Mesenchymal stem cell (in vitro differentiated cells and primary cell): ENCODE measurements at regions not wholly inside any gene's neighbourhood (a gene's known extent, or its start where the extent isn't known, plus 50 kb on each side); places are given as distances from the start of the nearest gene placed in this dataset.
"Not testable (repeated sequence)": the region's sequence is repeated elsewhere in the genome, so short reads cannot be mapped to it uniquely, and the experiment has no call there.

ENCODE experiments used
- DNase-seq: peaks from one replicate; pipeline ENCODE4 v3.0.0-alpha.2; 2013
- H2AFZ ChIP-seq: one replicate; pipeline ENCODE4 v1.6.1; 2013; ENCODE audit warnings: low read depth, mild to moderate bottlenecking, control low read depth, inconsistent platforms, low read length, moderate library complexity
- H2AK5ac ChIP-seq: 2 replicates; pipeline ENCODE4 v1.6.1; 2013; ENCODE audit warnings: low read length, moderate library complexity, mild to moderate bottlenecking, inconsistent platforms; ENCODE audit not compliant: severe bottlenecking
- H2BK120ac ChIP-seq: one replicate; pipeline ENCODE4 v1.6.1; 2013; ENCODE audit warnings: low read depth, mild to moderate bottlenecking, inconsistent platforms, low read length, moderate library complexity
- H2BK12ac ChIP-seq, 2 experiments: one replicate each; pipeline ENCODE4 v1.6.1; 2013; ENCODE audit warnings: inconsistent platforms in 2 of 2, low read length in 2 of 2, mild to moderate bottlenecking in 2 of 2, moderate library complexity in 2 of 2, control low read depth in 1 of 2
- H2BK15ac ChIP-seq: one replicate; pipeline ENCODE4 v1.6.1; 2013; ENCODE audit warnings: mild to moderate bottlenecking, low read depth, inconsistent platforms; ENCODE audit not compliant: poor library complexity, severe bottlenecking
- H2BK5ac ChIP-seq: 2 replicates; pipeline ENCODE4 v1.6.1; 2013; ENCODE audit warnings: low read depth, mild to moderate bottlenecking, low read length, control low read depth, inconsistent platforms; ENCODE audit not compliant: poor library complexity, severe bottlenecking
- H3K14ac ChIP-seq, 2 experiments: one replicate each; pipeline ENCODE4 v1.6.1; 2013; ENCODE audit warnings: inconsistent platforms in 2 of 2, low read length in 2 of 2, control low read depth in 1 of 2, mild to moderate bottlenecking in 1 of 2, moderate library complexity in 1 of 2
- H3K18ac ChIP-seq, 2 experiments: one replicate each; pipeline ENCODE4 v1.6.1; 2013; ENCODE audit warnings: inconsistent platforms in 2 of 2, low read length in 2 of 2, control low read depth in 1 of 2, low read depth in 1 of 2, mild to moderate bottlenecking in 1 of 2
- H3K23ac ChIP-seq, 2 experiments: one replicate each; pipeline ENCODE4 v1.6.1; 2013; ENCODE audit warnings: inconsistent platforms in 2 of 2, low read length in 2 of 2, mild to moderate bottlenecking in 2 of 2, moderate library complexity in 2 of 2, control low read depth in 1 of 2
- H3K27ac ChIP-seq: 2 replicates; pipeline ENCODE4 v1.5.1; 2013; ENCODE audit warnings: mild to moderate bottlenecking, moderate library complexity, low read length, control low read depth, inconsistent platforms; ENCODE audit not compliant: poor library complexity, severe bottlenecking
- H3K27me3 ChIP-seq, 2 experiments: 2 replicates each; pipeline versions ENCODE4 v1.6.1 to v1.7.0; 2013; ENCODE audit warnings: low read length in 2 of 2, mild to moderate bottlenecking in 2 of 2, moderate library complexity in 2 of 2, control low read depth in 1 of 2, inconsistent platforms in 1 of 2; ENCODE audit not compliant: control insufficient read depth in 1 of 2, insufficient read depth in 1 of 2
- H3K36me3 ChIP-seq, 2 experiments: 2 replicates each; pipeline versions ENCODE4 v1.6.1 to v1.7.0; 2013; ENCODE audit warnings: low read length in 2 of 2, control low read depth in 1 of 2, inconsistent platforms in 1 of 2, low read depth in 1 of 2, mild to moderate bottlenecking in 1 of 2; ENCODE audit not compliant: insufficient read depth in 2 of 2, control insufficient read depth in 1 of 2
- H3K4ac ChIP-seq, 2 experiments: one replicate each; pipeline ENCODE4 v1.6.1; 2013; ENCODE audit warnings: inconsistent platforms in 2 of 2, low read length in 2 of 2, mild to moderate bottlenecking in 2 of 2, moderate library complexity in 2 of 2, control low read depth in 1 of 2, low read depth in 1 of 2
- H3K4me1 ChIP-seq: 2 replicates; pipeline ENCODE4 v1.6.1; 2013; ENCODE audit warnings: low read depth, low read length, control low read depth; ENCODE audit not compliant: control insufficient read depth, insufficient read depth
- H3K4me2 ChIP-seq: 2 replicates; pipeline ENCODE4 v1.6.1; 2013; ENCODE audit warnings: low read length, mild to moderate bottlenecking, inconsistent platforms; ENCODE audit not compliant: poor library complexity, severe bottlenecking
- H3K4me3 ChIP-seq, 2 experiments: 2 replicates each; pipeline versions ENCODE4 v1.5.1 to v1.7.0; 2013; ENCODE audit warnings: low read length in 2 of 2, mild to moderate bottlenecking in 2 of 2, control low read depth in 1 of 2, low read depth in 1 of 2; ENCODE audit not compliant: insufficient read depth in 1 of 2
- H3K79me1 ChIP-seq: replicated peaks from 2 replicates; pipeline ENCODE4 v1.6.1; 2013; ENCODE audit warnings: mild to moderate bottlenecking, control low read depth, low read length, inconsistent platforms; ENCODE audit not compliant: poor library complexity, severe bottlenecking
- H3K9ac ChIP-seq: 2 replicates; pipeline ENCODE4 v1.7.0; 2013; ENCODE audit warnings: mild to moderate bottlenecking, low read length, moderate library complexity
- H3K9me3 ChIP-seq: 2 replicates; pipeline ENCODE4 v1.7.0; 2013; ENCODE audit warnings: mild to moderate bottlenecking, low read length; ENCODE audit not compliant: control insufficient read depth
- H4K8ac ChIP-seq: one replicate; pipeline ENCODE4 v1.6.1; 2013; ENCODE audit warnings: inconsistent platforms, mild to moderate bottlenecking, low read length, moderate library complexity
- H4K91ac ChIP-seq: one replicate; pipeline ENCODE4 v1.6.1; 2013; ENCODE audit warnings: mild to moderate bottlenecking, low read length, inconsistent platforms
- WGBS: methylation state at CpG from one replicate; pipeline ENCODE4 v1.1.7; 2013; ENCODE audit warnings: mixed read lengths; 5-methylcytosine and 5-hydroxymethylcytosine counted together

- H3K4me2 ChIP-seq, result no peak overlapping the region
These were observed 448.3 kb downstream of the SOX11 start for GRCh38 chr2:6140509-6140908.

GRCh38 chr2:6143812-6144211 is 451.6 kb downstream of the SOX11 start:
- no peak for DNase-seq
- Histone ChIP-seq H3K9ac (no peak overlapping the region), H2BK120ac (no peak overlapping the region), H3K14ac (no peak overlapping the region), H2BK15ac (no peak overlapping the region), H3K4ac (no peak overlapping the region), H2BK12ac (no peak overlapping the region), H3K36me3 (no peaks in the 10 kb centered on the region), H3K4me1 (no peaks in the 10 kb centered on the region), H3K79me1 (no peaks in the 10 kb centered on the region), H2BK5ac (no peak overlapping the region), H3K23ac (no peak overlapping the region), H3K18ac (no peak overlapping the region), H3K27ac (no peak overlapping the region), H3K4me2 (no peak overlapping the region), H4K8ac (no peak overlapping the region), H2AK5ac (no peak overlapping the region), H3K4me3 (no peak overlapping the region), H2AFZ (no peak overlapping the region), H4K91ac (no peak overlapping the region), H3K27me3 (no peaks in the 10 kb centered on the region), H3K9me3 (peaks cover 32% of the 10 kb centered on the region)
- WGBS, result 85% methylated on average over 1 of the region's 1 CpG

More at GRCh38 chr2:6140509-6140908, 448.3 kb downstream of the SOX11 start:
- H3K9me3 ChIP-seq, result peaks cover 36% of the 10 kb centered on the region
- H3K27ac ChIP-seq, result no peak overlapping the region
- no peak overlapping the region for H2BK5ac ChIP-seq
- no peak overlapping the region for H3K14ac ChIP-seq
- no peak overlapping the region for H4K8ac ChIP-seq
- no peaks in the 10 kb centered on the region for H3K4me1 ChIP-seq
- H2BK12ac ChIP-seq, result no peak overlapping the region
- no CpG with 5 or more reads among the region's 1 CpG for WGBS
- H2BK15ac ChIP-seq, result no peak overlapping the region
- H3K18ac ChIP-seq, result no peak overlapping the region
- no peak overlapping the region for H2AK5ac ChIP-seq
- H3K4ac ChIP-seq, result no peak overlapping the region
- H2BK120ac ChIP-seq, result no peak overlapping the region
- no peaks in the 10 kb centered on the region for H3K79me1 ChIP-seq
- no peaks in the 10 kb centered on the region for H3K36me3 ChIP-seq
- no peak for DNase-seq
- H4K91ac ChIP-seq, result no peak overlapping the region
- no peak overlapping the region for H3K4me3 ChIP-seq
- no peak overlapping the region for H3K23ac ChIP-seq
- no peaks in the 10 kb centered on the region for H3K27me3 ChIP-seq
- H3K9ac ChIP-seq, result no peak overlapping the region
- H2AFZ ChIP-seq, result no peak overlapping the region

DNA sequence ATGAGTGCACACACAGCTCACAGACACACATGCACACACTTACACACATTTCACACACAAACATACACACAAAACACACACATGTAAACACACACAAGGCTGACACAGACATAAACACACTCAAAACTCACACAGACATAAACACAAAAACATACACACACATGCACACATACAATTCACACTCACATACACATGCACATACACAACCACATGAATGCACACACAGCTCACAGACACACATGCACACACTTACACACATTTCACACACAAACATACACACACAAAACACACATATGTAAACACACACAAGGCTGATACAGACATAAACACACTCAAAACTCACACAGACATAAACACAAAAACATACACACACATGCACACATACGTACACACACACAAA is 455.0 kb downstream of the SOX11 start:
- H2BK120ac ChIP-seq, H3K79me1 ChIP-seq, H2BK12ac ChIP-seq, H3K4me1 ChIP-seq, H3K36me3 ChIP-seq, H3K9ac ChIP-seq, H3K4ac ChIP-seq, H3K18ac ChIP-seq, H3K4me3 ChIP-seq, H3K14ac ChIP-seq, H2BK15ac ChIP-seq, H4K8ac ChIP-seq, H3K23ac ChIP-seq, H3K27ac ChIP-seq, H2BK5ac ChIP-seq, H4K91ac ChIP-seq, H2AK5ac ChIP-seq, H3K4me2 ChIP-seq, H3K27me3 ChIP-seq, H2AFZ ChIP-seq, DNase-seq: not testable (repeated sequence)
- WGBS, result 73% methylated on average over 1 of the region's 1 CpG
- peaks cover 18% of the 10 kb centered on the region for H3K9me3 ChIP-seq

GRCh38 chr2:6148882-6149281 is 456.7 kb downstream of the SOX11 start:
- DNase-seq, result peak; percentile 21
- no peak overlapping the region for H2BK12ac ChIP-seq
- WGBS, result 100% methylated on average over 1 of the region's 1 CpG

More at GRCh38 chr2:6148882-6149281, 456.7 kb downstream of the SOX11 start:
- Histone ChIP-seq H2BK5ac (no peak overlapping the region), H3K9ac (no peak overlapping the region), H3K18ac (no peak overlapping the region), H3K79me1 (no peaks in the 10 kb centered on the region), H4K8ac (no peak overlapping the region), H3K9me3 (peaks cover 7% of the 10 kb centered on the region), H2AK5ac (no peak overlapping the region), H3K4me1 (no peaks in the 10 kb centered on the region), H2AFZ (no peak overlapping the region), H3K4ac (no peak overlapping the region), H4K91ac (no peak overlapping the region), H3K27ac (no peak overlapping the region), H3K36me3 (no peaks in the 10 kb centered on the region), H3K14ac (no peak overlapping the region), H3K27me3 (no peaks in the 10 kb centered on the region), H2BK120ac (no peak overlapping the region), H3K4me2 (no peak overlapping the region), H3K4me3 (no peak overlapping the region), H2BK15ac (no peak overlapping the region), H3K23ac (no peak overlapping the region)
